GM18508 (cell line): ENCODE measurements at regions not wholly inside any gene's neighbourhood (a gene's known extent, or its start where the extent isn't known, plus 50 kb on each side); places are given as distances from the start of the nearest gene placed in this dataset.

Experiments used
- ATAC-seq: cut with Tn5 transposase; IDR thresholded peaks from one replicate; pipeline ENCODE4 v1.9.1; 2021; ENCODE audit warnings: moderate number of reproducible peaks; ENCODE audit not compliant: insufficient read depth, unreplicated experiment

- no peak for ATAC-seq
These were observed 1018.5 kb downstream of the LRFN5 start for GRCh38 chr14:42624980-42625761.

- ATAC-seq, result no peak
These were observed 1010.3 kb downstream of the LRFN5 start for GRCh38 chr14:42617005-42617404.

- ATAC-seq, result no peak
These were observed 1000.2 kb downstream of the LRFN5 start for GRCh38 chr14:42606839-42607238.

GRCh38 chr14:42602336-42602845 lies 995.7 kb downstream of the LRFN5 start:
- ATAC-seq, result no peak

GRCh38 chr14:42572032-42572431 lies 965.4 kb downstream of the LRFN5 start:
- no peak for ATAC-seq

GRCh38 chr14:42569227-42569626 lies 962.6 kb downstream of the LRFN5 start:
- ATAC-seq, result no peak

GRCh38 chr14:42565556-42565955 lies 958.9 kb downstream of the LRFN5 start:
- no peak for ATAC-seq

- ATAC-seq, result no peak
These were observed 956.6 kb downstream of the LRFN5 start for GRCh38 chr14:42563313-42563712.

- ATAC-seq, result no peak
These were observed 949.9 kb downstream of the LRFN5 start for GRCh38 chr14:42556551-42556950.

GRCh38 chr14:42555365-42555764 lies 948.7 kb downstream of the LRFN5 start:
- no peak for ATAC-seq

- no peak for ATAC-seq
These were observed 947.4 kb downstream of the LRFN5 start for GRCh38 chr14:42554091-42554490.

- no peak for ATAC-seq
These were observed 943.6 kb downstream of the LRFN5 start for GRCh38 chr14:42550310-42550709.

GRCh38 chr14:42548349-42548748 lies 941.7 kb downstream of the LRFN5 start:
- no peak for ATAC-seq

- no peak for ATAC-seq
These were observed 939.0 kb downstream of the LRFN5 start for GRCh38 chr14:42545636-42546035.

- no peak for ATAC-seq
These were observed 934.9 kb downstream of the LRFN5 start for GRCh38 chr14:42541535-42542001.

GRCh38 chr14:42535397-42535796 lies 928.7 kb downstream of the LRFN5 start:
- ATAC-seq, result no peak

- no peak for ATAC-seq
These were observed 926.8 kb downstream of the LRFN5 start for GRCh38 chr14:42533476-42533875.

- no peak for ATAC-seq
These were observed 925.5 kb downstream of the LRFN5 start for GRCh38 chr14:42532194-42532593.

GRCh38 chr14:42527141-42527540 lies 920.5 kb downstream of the LRFN5 start:
- ATAC-seq, result no peak

GRCh38 chr14:42523666-42524065 lies 917.0 kb downstream of the LRFN5 start:
- ATAC-seq, result no peak

GRCh38 chr14:42517806-42518500 lies 911.3 kb downstream of the LRFN5 start:
- ATAC-seq, result no peak
